IPS DF 6.9 (cell line): ENCODE measurements at regions not wholly inside any gene's neighbourhood (a gene's known extent, or its start where the extent isn't known, plus 50 kb on each side); places are given as distances from the start of the nearest gene placed in this dataset.

ENCODE experiments used
- DNase-seq: peaks from one replicate; pipeline ENCODE4 v3.0.0-alpha.2; 2013; ENCODE audit warnings: low read depth, low spot score
- H3K27ac ChIP-seq: one replicate; pipeline ENCODE4 v1.5.1; 2013; ENCODE audit warnings: low read length, control low read depth
- H3K27me3 ChIP-seq: 2 replicates; pipeline ENCODE4 v1.6.1; 2013; ENCODE audit warnings: mild to moderate bottlenecking, low read length; ENCODE audit not compliant: control insufficient read depth, insufficient read depth
- H3K36me3 ChIP-seq: 2 replicates; pipeline ENCODE4 v1.6.1; 2013; ENCODE audit warnings: low read length; ENCODE audit not compliant: control insufficient read depth, insufficient read depth
- H3K4me1 ChIP-seq: 2 replicates; pipeline ENCODE4 v1.6.1; 2013; ENCODE audit warnings: low read length; ENCODE audit not compliant: control insufficient read depth, insufficient read depth
- H3K4me3 ChIP-seq: 2 replicates; pipeline ENCODE4 v1.5.1; 2013; ENCODE audit warnings: mild to moderate bottlenecking, low read length
- H3K9me3 ChIP-seq: 2 replicates; pipeline ENCODE4 v1.6.1; 2013; ENCODE audit warnings: low read length, inconsistent platforms; ENCODE audit not compliant: control insufficient read depth, insufficient read depth
- WGBS: extraction: QIAGEN DNeasy Blood & Tissue Kit; methylation state at CpG from one replicate; pipeline ENCODE4 v1.1.7; 2013; ENCODE audit warnings: mixed read lengths, missing lambda C conversion rate; ENCODE audit not compliant: insufficient read length, insufficient coverage; 5-methylcytosine and 5-hydroxymethylcytosine counted together

DNA sequence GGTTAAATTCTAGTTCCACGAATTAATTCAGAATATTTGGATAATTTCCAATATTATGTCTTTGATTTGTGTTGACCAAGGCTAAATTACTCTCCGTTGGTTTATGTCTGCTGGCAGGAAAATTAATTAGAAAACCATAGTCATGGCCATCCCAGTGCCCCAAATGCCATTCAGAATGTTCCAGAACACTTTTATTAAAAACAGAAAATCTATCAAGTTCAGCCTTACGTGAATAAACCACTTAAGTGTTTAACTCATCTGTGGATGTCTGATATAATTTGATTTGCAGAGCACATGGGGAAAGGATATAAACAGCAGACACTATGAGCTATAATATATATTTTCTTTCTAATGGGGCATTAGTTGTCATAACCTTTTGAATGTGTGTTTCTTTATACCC, 480.7 kb downstream of the MRPL39 start:
- DNase-seq = no peak
- H3K9me3 ChIP-seq = peaks cover 3% of the 10 kb centered on the region
- WGBS = no CpG with 5 or more reads among the region's 3 CpGs
- no peaks in the 10 kb centered on the region for H3K36me3 ChIP-seq
- no peaks in the 10 kb centered on the region for H3K27me3 ChIP-seq
- no peaks in the 10 kb centered on the region for H3K4me1 ChIP-seq
- no peak overlapping the region for H3K4me3 ChIP-seq
- H3K27ac ChIP-seq = no peak overlapping the region

GRCh38 chr21:25118648-25119047, 488.6 kb downstream of the MRPL39 start:
- Histone ChIP-seq H3K4me3 (no peak overlapping the region), H3K9me3 (peaks cover 3% of the 10 kb centered on the region)
- no CpG with 5 or more reads among the region's 13 CpGs for WGBS

GRCh38 chr21:25115021-25115420, 492.3 kb downstream of the MRPL39 start:
- no peak overlapping the region for H3K4me3 ChIP-seq
- no peak for DNase-seq
- no peaks in the 10 kb centered on the region for H3K4me1 ChIP-seq
- WGBS = no CpG with 5 or more reads among the region's 1 CpG
- no peaks in the 10 kb centered on the region for H3K27me3 ChIP-seq
- peaks cover 2% of the 10 kb centered on the region for H3K9me3 ChIP-seq
- H3K36me3 ChIP-seq = no peaks in the 10 kb centered on the region
- no peak overlapping the region for H3K27ac ChIP-seq

More at GRCh38 chr21:25118648-25119047, 488.6 kb downstream of the MRPL39 start:
- Histone ChIP-seq H3K27me3 (no peaks in the 10 kb centered on the region), H3K36me3 (no peaks in the 10 kb centered on the region), H3K4me1 (no peaks in the 10 kb centered on the region), H3K27ac (no peak overlapping the region)
- DNase-seq = no peak

DNA sequence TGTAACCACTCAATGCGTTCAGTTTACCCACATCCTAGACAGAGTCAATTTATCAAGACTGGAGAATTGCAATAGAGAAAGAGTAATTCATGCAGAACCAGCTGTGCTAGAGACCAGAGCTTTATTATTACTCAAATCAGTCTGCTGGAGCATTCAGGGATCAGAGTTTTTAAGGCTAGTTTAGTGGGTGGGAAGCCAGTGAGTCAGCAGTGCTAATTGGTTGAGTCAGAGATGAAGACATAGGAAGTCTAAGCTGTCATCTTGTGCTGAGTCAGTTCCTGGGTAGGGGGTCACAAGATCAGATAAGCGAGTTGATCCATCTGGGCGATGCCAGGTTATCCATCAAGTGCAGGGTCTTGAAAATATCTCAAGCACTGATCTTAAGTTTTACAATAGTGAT, 499.6 kb downstream of the MRPL39 start:
- no CpG with 5 or more reads among the region's 3 CpGs for WGBS
- H3K27ac ChIP-seq = no peak overlapping the region
- no peak for DNase-seq
- no peaks in the 10 kb centered on the region for H3K9me3 ChIP-seq
- H3K27me3 ChIP-seq = no peaks in the 10 kb centered on the region
- H3K4me1 ChIP-seq = no peaks in the 10 kb centered on the region
- H3K4me3 ChIP-seq = no peak overlapping the region
- H3K36me3 ChIP-seq = no peaks in the 10 kb centered on the region

DNA sequence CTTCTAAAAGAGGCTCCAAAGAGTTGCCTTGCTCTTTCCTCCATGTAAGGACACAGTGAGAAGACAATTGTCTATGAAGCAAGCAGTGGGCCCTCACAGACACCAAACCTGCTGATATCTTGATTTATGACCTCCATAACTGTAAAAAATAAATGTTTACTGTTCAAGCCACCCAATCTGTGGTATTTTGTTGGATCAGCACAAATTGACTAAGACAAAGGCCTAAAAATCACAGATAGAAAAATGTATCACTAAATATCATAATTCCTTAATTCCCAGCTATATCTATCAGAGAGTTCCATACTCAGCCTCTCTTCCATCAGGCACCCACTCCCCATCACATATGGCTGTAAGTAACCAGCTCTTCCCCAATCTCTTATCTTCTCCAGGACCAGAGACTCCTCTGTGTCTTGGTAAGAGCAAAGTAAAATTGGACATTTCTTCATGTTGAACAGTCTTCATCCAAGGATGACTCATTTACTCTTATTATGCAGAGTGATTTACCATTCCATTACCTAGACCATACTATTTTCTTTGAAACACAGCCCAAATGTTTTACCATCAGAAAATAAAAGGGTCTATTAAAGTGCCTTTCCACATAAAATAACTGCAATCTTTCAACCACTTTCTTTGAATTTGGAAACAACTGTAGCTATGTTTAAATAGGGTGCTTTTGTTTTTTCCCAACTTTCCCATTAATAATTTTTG, 503.6 kb downstream of the MRPL39 start:
- Histone ChIP-seq H3K27me3 (no peaks in the 10 kb centered on the region), H3K4me3 (no peak overlapping the region), H3K27ac (no peak overlapping the region), H3K36me3 (no peaks in the 10 kb centered on the region), H3K9me3 (no peaks in the 10 kb centered on the region), H3K4me1 (no peaks in the 10 kb centered on the region)
- no peak for DNase-seq

GRCh38 chr21:25097648-25098047, 509.6 kb downstream of the MRPL39 start:
- no peak overlapping the region for H3K27ac ChIP-seq
- no peak for DNase-seq
- peaks cover 2% of the 10 kb centered on the region for H3K9me3 ChIP-seq
- no peak overlapping the region for H3K4me3 ChIP-seq
- WGBS = no CpG with 5 or more reads among the region's 2 CpGs
- no peaks in the 10 kb centered on the region; the same call in 1 of the 2 replicates for H3K36me3 ChIP-seq
- no peaks in the 10 kb centered on the region for H3K27me3 ChIP-seq
- H3K4me1 ChIP-seq = no peaks in the 10 kb centered on the region

- H3K4me1 ChIP-seq = no peaks in the 10 kb centered on the region
- no peak overlapping the region for H3K4me3 ChIP-seq
- WGBS = no CpG with 5 or more reads among the region's 1 CpG
- no peak overlapping the region for H3K27ac ChIP-seq
- DNase-seq = no peak
- H3K9me3 ChIP-seq = peaks cover 7% of the 10 kb centered on the region
- H3K27me3 ChIP-seq = no peaks in the 10 kb centered on the region
- H3K36me3 ChIP-seq = no peaks in the 10 kb centered on the region; the same call in 1 of the 2 replicates
These were observed 512.6 kb downstream of the MRPL39 start for GRCh38 chr21:25094695-25095094.

GRCh38 chr21:25092441-25093011, 514.8 kb downstream of the MRPL39 start:
- DNase-seq = no peak
- no CpG with 5 or more reads among the region's 8 CpGs for WGBS
- no peak overlapping the region for H3K4me3 ChIP-seq
- no peaks in the 10 kb centered on the region; the same call in 1 of the 2 replicates for H3K36me3 ChIP-seq
- no peaks in the 10 kb centered on the region for H3K4me1 ChIP-seq
- H3K27ac ChIP-seq = no peak overlapping the region
- H3K27me3 ChIP-seq = no peaks in the 10 kb centered on the region
- H3K9me3 ChIP-seq = peaks cover 7% of the 10 kb centered on the region

GRCh38 chr21:25081096-25081495, 526.2 kb downstream of the MRPL39 start:
- no peaks in the 10 kb centered on the region for H3K36me3 ChIP-seq
- H3K27ac ChIP-seq = no peak overlapping the region
- no peaks in the 10 kb centered on the region for H3K27me3 ChIP-seq
- no CpG with 5 or more reads among the region's 4 CpGs for WGBS
- H3K9me3 ChIP-seq = peaks cover 8% of the 10 kb centered on the region
- no peaks in the 10 kb centered on the region for H3K4me1 ChIP-seq
- no peak overlapping the region for H3K4me3 ChIP-seq
- no peak for DNase-seq

- Histone ChIP-seq H3K4me1 (no peaks in the 10 kb centered on the region), H3K27me3 (no peaks in the 10 kb centered on the region), H3K4me3 (no peak overlapping the region), H3K27ac (no peak overlapping the region), H3K9me3 (peaks cover 8% of the 10 kb centered on the region), H3K36me3 (no peaks in the 10 kb centered on the region)
- no CpG with 5 or more reads among the region's 1 CpG for WGBS
- DNase-seq = no peak
These were observed 526.6 kb downstream of the MRPL39 start for GRCh38 chr21:25080661-25081060.

DNA sequence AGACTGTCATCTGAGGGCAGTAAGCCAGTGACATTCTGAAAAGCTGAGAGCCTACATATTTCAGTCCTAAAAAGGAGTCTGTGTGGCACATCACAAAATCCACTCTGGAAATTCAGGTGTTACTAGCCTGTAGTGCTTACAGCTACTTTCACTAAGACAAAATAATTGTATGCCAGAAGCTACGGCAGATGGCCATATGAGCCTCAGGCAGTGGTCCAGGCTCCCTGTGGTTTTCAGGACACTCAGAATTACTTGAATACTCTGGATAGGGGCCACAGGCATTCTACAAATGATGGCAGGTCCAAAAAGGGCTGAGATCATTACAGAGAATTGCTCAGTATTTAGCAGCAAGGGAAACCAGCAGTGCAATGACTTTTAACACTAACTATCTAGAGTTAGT, 527.1 kb downstream of the MRPL39 start:
- H3K36me3 ChIP-seq = no peaks in the 10 kb centered on the region
- no peak overlapping the region for H3K27ac ChIP-seq

More for the DNA sequence above, 527.1 kb downstream of the MRPL39 start:
- Histone ChIP-seq H3K9me3 (peaks cover 8% of the 10 kb centered on the region), H3K4me3 (no peak overlapping the region), H3K27me3 (no peaks in the 10 kb centered on the region), H3K4me1 (no peaks in the 10 kb centered on the region)
- WGBS = no CpG with 5 or more reads among the region's 1 CpG
- no peak for DNase-seq
